Endothelial cell of umbilical vein (primary cell): ENCODE measurements at regions not wholly inside any gene's neighbourhood (a gene's known extent, or its start where the extent isn't known, plus 50 kb on each side); places are given as distances from the start of the nearest gene placed in this dataset.
"Not testable (repeated sequence)": the region's sequence is repeated elsewhere in the genome, so short reads cannot be mapped to it uniquely, and the experiment has no call there.

ENCODE experiments used
- EZH2 ChIP-seq: IDR thresholded peaks from 2 replicates; pipeline ENCODE4 v1.6.1; 2012; ENCODE audit warnings: borderline replicate concordance, low read depth, mild to moderate bottlenecking, moderate library complexity, low read length, inconsistent platforms; ENCODE audit not compliant: severe bottlenecking
- FOS ChIP-seq: IDR thresholded peaks from 2 replicates; pipeline ENCODE4 v1.6.1; 2011; ENCODE audit warnings: mild to moderate bottlenecking, low read length, moderate library complexity, borderline replicate concordance; ENCODE audit not compliant: insufficient read depth
- MYC ChIP-seq: IDR thresholded peaks from one replicate; pipeline ENCODE4 v1.6.1; 2011; ENCODE audit warnings: mild to moderate bottlenecking, low read depth, low read length
- POLR2A ChIP-seq: IDR thresholded peaks from 2 replicates; pipeline ENCODE4 v1.6.1; 2012; ENCODE audit warnings: low read depth, mild to moderate bottlenecking, control low read depth, low read length
- POLR2AphosphoS5 ChIP-seq: IDR thresholded peaks from 2 replicates; pipeline ENCODE4 v1.6.1; 2012; ENCODE audit warnings: low read depth, mild to moderate bottlenecking, control low read depth, low read length, moderate library complexity; ENCODE audit not compliant: insufficient read depth
- TF ChIP-seq, protein P1 (sequence below), 2 donors: IDR thresholded peaks; 1 replicate in 1 of 2; 2 replicates in 1 of 2; pipeline ENCODE4 v1.5.1; 2011; ENCODE audit warnings: low read length in 2 of 2, mild to moderate bottlenecking in 2 of 2, moderate library complexity in 2 of 2, control low read depth in 1 of 2, inconsistent platforms in 1 of 2, low read depth in 1 of 2; ENCODE audit not compliant: insufficient read depth in 1 of 2; ENCODE audit errors: extremely low read depth in 1 of 2

- TF ChIP-seq, protein P1, sequence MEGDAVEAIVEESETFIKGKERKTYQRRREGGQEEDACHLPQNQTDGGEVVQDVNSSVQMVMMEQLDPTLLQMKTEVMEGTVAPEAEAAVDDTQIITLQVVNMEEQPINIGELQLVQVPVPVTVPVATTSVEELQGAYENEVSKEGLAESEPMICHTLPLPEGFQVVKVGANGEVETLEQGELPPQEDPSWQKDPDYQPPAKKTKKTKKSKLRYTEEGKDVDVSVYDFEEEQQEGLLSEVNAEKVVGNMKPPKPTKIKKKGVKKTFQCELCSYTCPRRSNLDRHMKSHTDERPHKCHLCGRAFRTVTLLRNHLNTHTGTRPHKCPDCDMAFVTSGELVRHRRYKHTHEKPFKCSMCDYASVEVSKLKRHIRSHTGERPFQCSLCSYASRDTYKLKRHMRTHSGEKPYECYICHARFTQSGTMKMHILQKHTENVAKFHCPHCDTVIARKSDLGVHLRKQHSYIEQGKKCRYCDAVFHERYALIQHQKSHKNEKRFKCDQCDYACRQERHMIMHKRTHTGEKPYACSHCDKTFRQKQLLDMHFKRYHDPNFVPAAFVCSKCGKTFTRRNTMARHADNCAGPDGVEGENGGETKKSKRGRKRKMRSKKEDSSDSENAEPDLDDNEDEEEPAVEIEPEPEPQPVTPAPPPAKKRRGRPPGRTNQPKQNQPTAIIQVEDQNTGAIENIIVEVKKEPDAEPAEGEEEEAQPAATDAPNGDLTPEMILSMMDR (IDR thresholded peaks at IDR 0.05; ENCODE audit: extremely low read depth in 1 of 2, insufficient read depth in 1 of 2, low read depth in 1 of 2, low read length in 2 of 2), result not testable (repeated sequence)
- TF ChIP-seq POLR2AphosphoS5, MYC, FOS, POLR2A, EZH2: not testable (repeated sequence)
Measured at GRCh38 chr1:206391903-206392302, 78.4 kb upstream of the IKBKE start.
